H1 (cell line): ENCODE measurements at regions not wholly inside any gene's neighbourhood (a gene's known extent, or its start where the extent isn't known, plus 50 kb on each side); places are given as distances from the start of the nearest gene placed in this dataset.

Source experiments
- CTCF ChIA-PET: fragments of 300-600 bp; sonication (Branson Sonifier 250); formaldehyde crosslinking; loops from one replicate; lab custom pipeline; 2021; ENCODE audit not compliant: partially characterized antibody; lab: Charles Lee
- POLR2A ChIA-PET: fragments of 300-600 bp; sonication (Branson Sonifier 250); formaldehyde crosslinking; loops from one replicate; lab custom pipeline; 2021; ENCODE audit warnings: inconsistent platforms; ENCODE audit not compliant: partially characterized antibody; lab: Charles Lee
- DNase-seq, 2 experiments: peaks; one replicate each; pipeline versions ENCODE4 v3.0.0 to v3.0.0-alpha.2; 2010 to 2022; ENCODE audit warnings: low spot score in 2 of 2, low read depth in 1 of 2, mixed read lengths in 1 of 2
- FAIRE-seq: peaks from 2 replicates; lab custom pipeline; 2011; peaks lifted over from hg19 to GRCh38; lab: Jason Lieb, UNC
- H2AFZ ChIP-seq: 2 replicates; pipeline ENCODE4 v1.8.1; 2012; ENCODE audit warnings: low read length, inconsistent platforms
- H2AK5ac ChIP-seq: 2 replicates; pipeline ENCODE4 v1.6.1; 2013; ENCODE audit warnings: low read depth, low read length
- H2BK120ac ChIP-seq: replicated peaks from 2 replicates; pipeline ENCODE3; 2013; ENCODE audit warnings: low read depth, low read length, inconsistent platforms
- H2BK12ac ChIP-seq: 2 replicates; pipeline ENCODE4 v1.6.1; 2013; ENCODE audit warnings: low read depth, low read length
- H2BK15ac ChIP-seq: 2 replicates; pipeline ENCODE4 v1.6.1; 2013; ENCODE audit warnings: low read length
- H2BK20ac ChIP-seq: 2 replicates; pipeline ENCODE4 v1.6.1; 2013; ENCODE audit warnings: low read length
- H2BK5ac ChIP-seq: 2 replicates; pipeline ENCODE4 v1.6.1; 2013; ENCODE audit warnings: low read depth, low read length
- H3K14ac ChIP-seq: 2 replicates; pipeline ENCODE4 v1.6.1; 2013; ENCODE audit warnings: inconsistent platforms; ENCODE audit not compliant: insufficient read length
- H3K18ac ChIP-seq: 2 replicates; pipeline ENCODE4 v1.6.1; 2013; ENCODE audit warnings: low read length; ENCODE audit errors: extremely low read depth
- H3K23ac ChIP-seq: 2 replicates; pipeline ENCODE4 v1.6.1; 2013; ENCODE audit warnings: inconsistent platforms; ENCODE audit not compliant: insufficient read length
- H3K23me2 ChIP-seq: 2 replicates; pipeline ENCODE4 v1.6.1; 2013; ENCODE audit warnings: low read depth, low read length
- H3K27ac ChIP-seq: 2 replicates; pipeline ENCODE4 v1.6.1; 2011; ENCODE audit warnings: low read depth, low read length, inconsistent platforms
- H3K27me3 ChIP-seq, 4 experiments: replicated peaks in 1 of 4; 1 replicate in 1 of 4; 2 replicates in 3 of 4; pipeline versions ENCODE4 v1.6.1 to v1.8.1; 2011 to 2013; ENCODE audit warnings: low read length in 3 of 4, mild to moderate bottlenecking in 3 of 4, inconsistent platforms in 2 of 4, mixed read lengths in 2 of 4, moderate library complexity in 1 of 4; ENCODE audit not compliant: control insufficient read depth in 3 of 4, insufficient read depth in 3 of 4; ENCODE audit errors: extremely low read depth in 1 of 4
- H3K36me3 ChIP-seq, 4 experiments: 2 replicates each; pipeline versions ENCODE4 v1.6.1 to v1.8.1; 2011 to 2013; ENCODE audit warnings: mild to moderate bottlenecking in 4 of 4, low read length in 3 of 4, moderate library complexity in 2 of 4, control low read depth in 1 of 4, inconsistent platforms in 1 of 4; ENCODE audit not compliant: insufficient read depth in 4 of 4, control insufficient read depth in 2 of 4
- H3K4ac ChIP-seq: replicated peaks from 2 replicates; pipeline ENCODE3; 2013; ENCODE audit warnings: low read length, low read depth, mixed read lengths, inconsistent platforms; ENCODE audit not compliant: insufficient read length
- H3K4me1 ChIP-seq, 4 experiments: replicated peaks in 1 of 4; 1 replicate in 1 of 4; 2 replicates in 3 of 4; pipeline versions ENCODE4 v1.6.1 to v1.8.1; 2011 to 2013; ENCODE audit warnings: low read length in 3 of 4, inconsistent platforms in 2 of 4, mixed read lengths in 1 of 4; ENCODE audit not compliant: insufficient read depth in 4 of 4, control insufficient read depth in 3 of 4
- H3K4me2 ChIP-seq, 2 experiments: 2 replicates each; pipeline versions ENCODE4 v1.6.1 to v1.8.1; 2011 to 2013; ENCODE audit warnings: low read depth in 2 of 2, low read length in 2 of 2, control low read depth in 1 of 2, inconsistent platforms in 1 of 2, mild to moderate bottlenecking in 1 of 2; ENCODE audit not compliant: insufficient read depth in 1 of 2
- H3K4me3 ChIP-seq, 4 experiments: fragments of 200-600, 300-600 bp in 1 of 4; sonication (generic), shearing (Covaris generic), sonication (Bioruptor Twin) in 1 of 4; 2 replicates each; pipeline versions ENCODE4 v1.5.1 to v1.8.1; 2011 to 2016; ENCODE audit warnings: low read length in 4 of 4, low read depth in 3 of 4, control low read depth in 2 of 4, inconsistent platforms in 2 of 4, mild to moderate bottlenecking in 2 of 4, mixed read lengths in 1 of 4, moderate library complexity in 1 of 4; ENCODE audit not compliant: insufficient read depth in 2 of 4; ENCODE audit errors: extremely low read depth in 1 of 4
- H3K56ac ChIP-seq: replicated peaks from 2 replicates; pipeline ENCODE3; 2013; ENCODE audit warnings: low read depth, mild to moderate bottlenecking, mixed read lengths, low read length, inconsistent platforms; ENCODE audit not compliant: insufficient read length
- H3K79me1 ChIP-seq: 2 replicates; pipeline ENCODE4 v1.6.1; 2013; ENCODE audit warnings: low read depth, low read length, control low read depth
- H3K79me2 ChIP-seq, 2 experiments: 2 replicates each; pipeline versions ENCODE4 v1.6.1 to v1.8.1; 2012 to 2013; ENCODE audit warnings: low read length in 2 of 2, mild to moderate bottlenecking in 2 of 2, inconsistent platforms in 1 of 2; ENCODE audit not compliant: insufficient read depth in 2 of 2, control insufficient read depth in 1 of 2
- H3K9ac ChIP-seq, 4 experiments: replicated peaks in 1 of 4; 1 replicate in 1 of 4; 2 replicates in 3 of 4; pipeline versions ENCODE4 v1.6.1 to v1.8.1; 2011 to 2013; ENCODE audit warnings: low read depth in 3 of 4, low read length in 3 of 4, control low read depth in 2 of 4, mild to moderate bottlenecking in 2 of 4, moderate library complexity in 2 of 4, inconsistent platforms in 1 of 4; ENCODE audit errors: extremely low read depth in 1 of 4
- H3K9me3 ChIP-seq, 2 experiments: 2 replicates each; pipeline versions ENCODE4 v1.6.1 to v1.8.1; 2012 to 2013; ENCODE audit warnings: mild to moderate bottlenecking in 2 of 2, moderate library complexity in 2 of 2, control low read depth in 1 of 2, inconsistent platforms in 1 of 2, low read depth in 1 of 2, low read length in 1 of 2, mixed read lengths in 1 of 2; ENCODE audit not compliant: insufficient read depth in 2 of 2
- H4K20me1 ChIP-seq, 2 experiments: replicated peaks in 1 of 2; 2 replicates each; pipeline versions ENCODE3 to v1.8.1; 2011 to 2013; ENCODE audit warnings: inconsistent platforms in 2 of 2, low read length in 2 of 2, mild to moderate bottlenecking in 1 of 2; ENCODE audit not compliant: insufficient read depth in 2 of 2, control insufficient read depth in 1 of 2
- H4K5ac ChIP-seq: 2 replicates; pipeline ENCODE4 v1.6.1; 2013; ENCODE audit warnings: low read length, low read depth, mixed read lengths, inconsistent platforms; ENCODE audit not compliant: insufficient read length
- H4K8ac ChIP-seq: 2 replicates; pipeline ENCODE4 v1.8.0; 2013; ENCODE audit warnings: mild to moderate bottlenecking, moderate library complexity, low read length, inconsistent platforms; ENCODE audit not compliant: insufficient read depth; ENCODE audit errors: extremely low read depth
- H4K91ac ChIP-seq: replicated peaks from 2 replicates; pipeline ENCODE3; 2013; ENCODE audit warnings: low read length, mixed read lengths, inconsistent platforms; ENCODE audit not compliant: insufficient read length
- ASH2L ChIP-seq: fragments of 200-600, 300-600 bp; sonication (generic); IDR thresholded peaks from one replicate; pipeline ENCODE4 v1.7.1; 2017; ENCODE audit warnings: low read length
- BACH1 ChIP-seq: IDR thresholded peaks from 2 replicates; pipeline ENCODE4 v1.6.1; 2012; ENCODE audit warnings: low read length, improper control_type of control experiment
- BCL11A ChIP-seq, 2 experiments: IDR thresholded peaks; one replicate each; pipeline ENCODE4 v1.6.1; 2011; ENCODE audit warnings: low read depth in 2 of 2, low read length in 2 of 2, mild to moderate bottlenecking in 2 of 2
- EZH2 ChIP-seq: fragments of 200-600 bp; sonication (generic); IDR thresholded peaks from 2 replicates; pipeline ENCODE4 v1.7.1; 2012; ENCODE audit warnings: low read depth, mild to moderate bottlenecking, moderate library complexity, low read length, inconsistent platforms; ENCODE audit not compliant: severe bottlenecking
- MAFK ChIP-seq: IDR thresholded peaks from 2 replicates; pipeline ENCODE4 v1.6.1; 2012; ENCODE audit warnings: low read depth, mild to moderate bottlenecking, improper control_type of control experiment, low read length
- RBBP5 ChIP-seq: IDR thresholded peaks from 2 replicates; pipeline ENCODE4 v1.7.1; 2012; ENCODE audit warnings: low read depth, mild to moderate bottlenecking, inconsistent platforms, low read length, moderate library complexity, borderline replicate concordance
- SAP30 ChIP-seq: fragments of 300-600 bp; sonication (generic); IDR thresholded peaks from 2 replicates; pipeline ENCODE4 v1.7.1; 2012; ENCODE audit warnings: low read length, moderate library complexity, mild to moderate bottlenecking, inconsistent platforms; ENCODE audit not compliant: insufficient read depth, insufficient replicate concordance
- SIRT6 ChIP-seq: IDR thresholded peaks from one replicate; pipeline ENCODE4 v1.7.1; 2012; ENCODE audit warnings: low read length, inconsistent platforms
- TEAD4 ChIP-seq: IDR thresholded peaks from 2 replicates; pipeline ENCODE4 v1.6.1; 2012; ENCODE audit warnings: low read depth, low read length, inconsistent platforms, mixed read lengths
- WGBS, 2 experiments: shearing (Covaris generic) in 1 of 2; methylation state at CpG; one replicate each; pipeline versions ENCODE4 v1.1.6 to v1.1.7; 2013 to 2015; ENCODE audit warnings: low lambda C conversion rate in 2 of 2, mixed read lengths in 2 of 2, inconsistent platforms in 1 of 2, low coverage in 1 of 2, missing lambda C conversion rate in 1 of 2; ENCODE audit not compliant: insufficient replicate concordance in 2 of 2, insufficient coverage in 1 of 2, insufficient read length in 1 of 2; ENCODE audit errors: extremely low coverage in 1 of 2, missing lambda C conversion rate in 1 of 2; 5-methylcytosine and 5-hydroxymethylcytosine counted together
- TF ChIP-seq, protein P1 (sequence below): IDR thresholded peaks from 2 replicates; pipeline ENCODE4 v1.6.1; 2011; ENCODE audit warnings: low read length, improper control_type of control experiment
- TF ChIP-seq, protein P2 (sequence below): IDR thresholded peaks from 2 replicates; pipeline ENCODE4 v1.6.1; 2012; ENCODE audit warnings: inconsistent platforms
- TF ChIP-seq, protein P3 (sequence below): IDR thresholded peaks from 2 replicates; pipeline ENCODE4 v1.6.1; 2011; ENCODE audit warnings: low read depth, mild to moderate bottlenecking, low read length; ENCODE audit not compliant: insufficient read depth

DNA sequence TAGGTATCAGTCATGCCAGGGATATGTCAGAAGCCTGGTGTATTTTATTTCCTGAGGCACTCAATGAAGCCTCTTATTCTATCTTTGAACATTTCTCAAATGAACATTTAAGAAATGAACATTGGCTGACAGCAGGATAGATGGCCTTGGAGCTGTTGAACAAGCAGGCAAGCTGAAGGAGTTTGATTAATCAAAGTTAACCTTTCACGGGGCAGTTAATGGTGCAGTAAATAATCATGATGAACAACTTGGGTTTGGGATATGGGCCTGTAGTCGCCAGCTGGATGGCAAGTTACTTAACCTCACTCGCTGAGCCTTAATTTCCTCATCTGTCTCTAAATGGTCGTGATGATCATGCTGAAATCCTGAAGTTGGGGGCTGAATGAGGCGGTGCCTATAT is 333.0 kb downstream of the SFMBT2 start:
- no peak overlapping the region for H3K56ac ChIP-seq
- no peak overlapping the region for H3K18ac ChIP-seq
- H2AFZ ChIP-seq: no peak overlapping the region
- H3K14ac ChIP-seq: no peak overlapping the region
- H4K5ac ChIP-seq: no peak overlapping the region
- H3K36me3 ChIP-seq: no peaks in the 10 kb centered on the region
- no peaks in the 10 kb centered on the region for H4K20me1 ChIP-seq
- DNase-seq (no peak), FAIRE-seq (no peak)
- H3K23me2 ChIP-seq: no peaks in the 10 kb centered on the region
- H2BK15ac ChIP-seq: no peak overlapping the region
- peaks cover 0 to 9% (median 4%) of the 10 kb centered on the region in 4 experiments; a peak in 3 of 7 replicates for H3K4me1 ChIP-seq
- WGBS, 2 experiments: 88% methylated on average over 5 of the region's 5 CpGs; no CpG with 5 or more reads in 1 of the 2 experiments
- no peak overlapping the region for H2BK120ac ChIP-seq
- H3K9me3 ChIP-seq: no peaks in the 10 kb centered on the region
- no peak overlapping the region for H3K23ac ChIP-seq
- H3K4me3 ChIP-seq: no peak overlapping the region
- no peak overlapping the region for H4K91ac ChIP-seq
- no peak overlapping the region for H2BK20ac ChIP-seq
- ChIA-PET CTCF (interaction anchor here (0.7 to 1.8 kb wide), 3 partner anchors 10 to 409 kb away, joined by 3 to 5 read pairs (median 3); no protein-coding TSS in a partner anchor), POLR2A (no interaction called here)
- H2BK5ac ChIP-seq: no peak overlapping the region
- H3K79me1 ChIP-seq: no peaks in the 10 kb centered on the region
- H3K9ac ChIP-seq: no peak overlapping the region
- H3K4me2 ChIP-seq: no peak overlapping the region
- H3K79me2 ChIP-seq: no peaks in the 10 kb centered on the region
- H4K8ac ChIP-seq: no peak overlapping the region
- no peaks in the 10 kb centered on the region for H3K27me3 ChIP-seq
- H2AK5ac ChIP-seq: no peak overlapping the region
- no peak overlapping the region for H3K27ac ChIP-seq
- H2BK12ac ChIP-seq: no peak overlapping the region
- H3K4ac ChIP-seq: no peak overlapping the region
- TF ChIP-seq MAFK (no peak), SIRT6 (no peak), BACH1 (no peak), ASH2L (no peak), EZH2 (no peak), BCL11A (IDR thresholded peaks at IDR 0.05; ENCODE audit: low read depth in 2 of 2, low read length in 2 of 2) (no peak), TEAD4 (no peak), SAP30 (no peak), RBBP5 (no peak)
- TF ChIP-seq, protein P1, sequence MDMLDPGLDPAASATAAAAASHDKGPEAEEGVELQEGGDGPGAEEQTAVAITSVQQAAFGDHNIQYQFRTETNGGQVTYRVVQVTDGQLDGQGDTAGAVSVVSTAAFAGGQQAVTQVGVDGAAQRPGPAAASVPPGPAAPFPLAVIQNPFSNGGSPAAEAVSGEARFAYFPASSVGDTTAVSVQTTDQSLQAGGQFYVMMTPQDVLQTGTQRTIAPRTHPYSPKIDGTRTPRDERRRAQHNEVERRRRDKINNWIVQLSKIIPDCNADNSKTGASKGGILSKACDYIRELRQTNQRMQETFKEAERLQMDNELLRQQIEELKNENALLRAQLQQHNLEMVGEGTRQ: no peak
- TF ChIP-seq, protein P2, sequence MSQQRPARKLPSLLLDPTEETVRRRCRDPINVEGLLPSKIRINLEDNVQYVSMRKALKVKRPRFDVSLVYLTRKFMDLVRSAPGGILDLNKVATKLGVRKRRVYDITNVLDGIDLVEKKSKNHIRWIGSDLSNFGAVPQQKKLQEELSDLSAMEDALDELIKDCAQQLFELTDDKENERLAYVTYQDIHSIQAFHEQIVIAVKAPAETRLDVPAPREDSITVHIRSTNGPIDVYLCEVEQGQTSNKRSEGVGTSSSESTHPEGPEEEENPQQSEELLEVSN: no peak
- TF ChIP-seq, protein P3, sequence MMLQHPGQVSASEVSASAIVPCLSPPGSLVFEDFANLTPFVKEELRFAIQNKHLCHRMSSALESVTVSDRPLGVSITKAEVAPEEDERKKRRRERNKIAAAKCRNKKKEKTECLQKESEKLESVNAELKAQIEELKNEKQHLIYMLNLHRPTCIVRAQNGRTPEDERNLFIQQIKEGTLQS: no peak
